NCI-H2107 (cell line): ENCODE measurements at regions not wholly inside any gene's neighbourhood (a gene's known extent, or its start where the extent isn't known, plus 50 kb on each side); places are given as distances from the start of the nearest gene placed in this dataset.

Source experiments
- DNase-seq: peaks from one replicate; lab custom pipeline; 2025; lab: John Stamatoyannopoulos, UW

DNA sequence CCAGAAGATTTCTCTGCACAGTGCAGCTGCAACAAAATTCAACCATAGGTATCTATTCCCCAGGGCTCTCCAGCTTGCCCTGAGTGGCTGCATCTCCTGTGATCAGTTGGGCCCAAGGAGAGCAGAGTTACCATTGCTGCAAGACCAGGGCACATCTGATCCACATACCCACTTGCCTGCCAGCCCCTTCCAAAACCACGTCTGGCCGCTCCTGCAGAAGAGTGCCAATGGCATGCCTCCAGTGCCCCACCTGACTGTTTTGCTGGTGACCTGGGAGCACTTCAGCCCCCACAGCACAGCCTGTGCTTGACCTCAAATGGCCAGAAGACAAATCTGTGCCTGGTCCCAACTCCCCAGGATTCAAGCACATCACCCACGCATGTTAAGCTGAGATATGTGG is 526.1 kb upstream of the GBE1 start:
- DNase-seq, result no peak

DNA sequence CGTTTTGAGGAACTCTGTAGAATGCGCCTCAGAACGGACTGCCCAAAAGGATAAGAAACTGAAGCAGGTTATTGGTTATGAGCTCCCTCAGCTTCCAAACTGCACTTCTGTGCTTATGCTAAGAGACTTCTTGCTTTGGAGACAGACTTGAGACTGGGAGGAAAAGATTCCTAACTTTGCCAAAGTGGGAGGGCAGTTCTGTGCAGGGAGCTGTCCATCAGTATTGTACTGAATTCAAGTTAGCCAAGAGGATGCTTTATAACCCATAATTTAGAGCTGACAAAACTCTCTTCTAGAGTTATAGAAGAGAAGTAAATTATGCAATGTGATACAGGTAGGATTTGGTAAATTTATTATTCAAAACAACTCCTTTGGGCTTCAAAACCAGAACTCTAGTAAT is 519.8 kb upstream of the GBE1 start:
- DNase-seq, result no peak

GRCh38 chr3:82276992-82277391 is 515.5 kb upstream of the GBE1 start:
- DNase-seq, result no peak

DNA sequence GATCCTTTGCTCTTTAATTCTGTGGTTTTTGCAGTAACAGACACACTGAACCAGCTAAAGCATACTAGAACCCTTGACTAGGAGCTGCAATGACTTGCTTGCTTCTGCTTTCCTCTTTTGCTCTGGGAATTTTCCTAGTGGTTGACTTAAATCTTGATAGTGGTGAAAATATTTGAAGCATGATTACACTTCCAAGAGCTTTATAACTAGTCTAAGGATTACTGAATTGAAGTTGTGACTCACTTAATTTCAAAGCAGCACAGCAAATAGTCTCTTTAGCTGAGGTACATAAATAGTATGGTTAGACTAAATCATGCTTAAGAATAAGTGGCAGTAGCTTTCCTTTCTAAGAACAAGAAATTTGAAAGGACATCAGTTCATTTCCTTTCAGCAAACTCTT is 513.5 kb upstream of the GBE1 start:
- DNase-seq, result no peak

DNA sequence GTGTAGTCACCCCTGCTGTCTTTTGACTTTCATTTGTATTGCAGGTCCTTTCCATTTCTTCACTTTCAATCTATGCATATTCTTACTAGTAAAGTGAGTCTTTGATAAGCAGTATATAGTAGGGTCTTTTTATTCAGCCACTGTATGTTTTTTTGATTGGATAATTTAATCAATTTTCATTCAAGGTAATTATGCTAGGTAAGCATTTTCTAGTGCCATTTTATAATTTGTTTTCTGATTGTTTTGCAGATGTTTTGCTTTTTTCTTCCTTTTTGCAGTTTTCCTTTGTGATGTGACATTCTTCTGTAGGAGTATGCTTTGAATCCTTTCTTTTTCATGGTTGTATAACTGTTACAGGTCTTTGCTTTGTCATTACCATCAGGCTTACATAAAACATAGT is 504.3 kb upstream of the GBE1 start:
- no peak for DNase-seq

- no peak for DNase-seq
Observed at GRCh38 chr3:82262193-82262592, 500.7 kb upstream of the GBE1 start.

DNA sequence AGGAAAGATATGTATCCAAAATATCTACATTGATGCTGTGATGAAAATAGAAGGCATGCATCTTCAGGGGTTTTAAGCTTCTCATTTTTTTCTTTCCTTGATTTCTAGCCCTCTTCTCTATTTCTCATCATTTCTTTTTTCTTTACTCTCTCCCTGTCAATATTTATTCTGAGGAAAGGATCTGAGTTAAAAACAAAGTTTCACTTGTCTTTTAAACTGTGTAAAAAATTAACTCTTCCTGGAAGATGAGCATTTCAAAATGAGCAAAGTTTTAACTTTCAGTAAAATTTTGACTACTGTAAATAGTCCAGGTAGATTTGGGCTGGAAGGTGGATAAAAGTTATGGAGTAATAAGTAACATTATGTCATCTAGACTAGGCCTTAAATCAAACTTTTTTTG is 500.2 kb upstream of the GBE1 start:
- no peak for DNase-seq

DNA sequence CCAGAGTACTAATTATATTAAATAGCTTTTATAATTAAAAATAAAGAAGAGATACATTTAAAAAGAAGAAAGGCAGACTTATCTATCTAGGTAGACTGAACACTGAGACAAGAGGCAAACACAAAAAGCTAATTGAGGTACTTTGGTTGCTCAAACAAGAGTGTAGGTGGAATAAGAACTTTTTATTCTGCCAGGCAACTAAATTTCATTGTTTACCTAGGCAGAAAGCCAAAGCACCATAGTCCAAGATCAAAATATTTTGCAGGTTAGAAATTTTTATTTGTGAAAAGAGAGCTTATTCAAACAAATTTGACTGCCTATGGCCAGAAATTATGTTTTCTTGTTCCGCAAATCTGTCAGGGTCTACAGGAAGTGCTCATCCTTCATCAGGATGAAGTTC is 499.6 kb upstream of the GBE1 start:
- no peak for DNase-seq

GRCh38 chr3:82259994-82260393 is 498.5 kb upstream of the GBE1 start:
- no peak for DNase-seq

GRCh38 chr3:82240322-82240721 is 478.9 kb upstream of the GBE1 start:
- DNase-seq, result no peak

- DNase-seq, result no peak
Observed at GRCh38 chr3:82236257-82236656, 474.8 kb upstream of the GBE1 start.

GRCh38 chr3:82229397-82229796 is 468.0 kb upstream of the GBE1 start:
- no peak for DNase-seq

DNA sequence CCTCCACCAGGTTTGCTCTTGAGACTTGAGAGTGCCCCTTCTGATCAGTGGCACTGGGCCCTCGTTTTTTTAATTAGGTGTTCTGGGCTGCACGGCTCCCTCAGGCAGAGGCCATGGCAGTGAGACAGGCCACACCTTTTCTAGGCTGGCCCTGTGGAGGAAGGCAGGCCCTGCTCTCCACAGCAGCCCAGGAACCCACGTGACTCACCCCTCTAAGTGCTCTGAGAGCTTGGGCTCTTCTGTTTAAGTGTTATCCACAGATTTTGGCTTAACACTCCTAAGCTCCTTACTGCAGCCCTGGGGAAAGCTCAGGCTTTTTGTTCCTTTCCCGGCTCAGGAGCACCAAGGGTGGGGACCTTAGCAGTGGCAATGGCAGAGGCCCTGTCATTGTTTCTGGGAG is 463.2 kb upstream of the GBE1 start:
- DNase-seq, result no peak

- no peak for DNase-seq
Observed at GRCh38 chr3:82222401-82222800, 461.0 kb upstream of the GBE1 start.

DNA sequence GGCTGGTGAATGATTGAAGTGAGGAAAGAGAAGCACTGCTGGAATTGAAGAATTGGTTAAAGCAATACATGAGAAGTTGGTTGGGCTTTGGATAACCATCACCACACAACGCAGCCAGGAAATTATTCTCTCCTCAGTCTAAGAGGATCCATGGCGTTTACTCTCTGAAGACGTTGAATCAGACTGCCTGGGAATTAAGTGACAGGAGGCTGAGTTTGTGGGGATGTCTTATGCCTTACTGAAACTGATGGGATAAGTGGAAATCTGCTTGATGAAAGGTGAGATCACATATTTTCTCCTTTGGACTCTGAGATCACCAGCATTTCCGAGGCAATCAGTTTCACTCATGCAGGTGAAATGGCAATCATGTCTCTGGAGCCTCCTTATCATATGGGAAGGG is 456.1 kb upstream of the GBE1 start:
- no peak for DNase-seq

- DNase-seq, result no peak
Observed at GRCh38 chr3:82208002-82208710, 446.7 kb upstream of the GBE1 start.

DNA sequence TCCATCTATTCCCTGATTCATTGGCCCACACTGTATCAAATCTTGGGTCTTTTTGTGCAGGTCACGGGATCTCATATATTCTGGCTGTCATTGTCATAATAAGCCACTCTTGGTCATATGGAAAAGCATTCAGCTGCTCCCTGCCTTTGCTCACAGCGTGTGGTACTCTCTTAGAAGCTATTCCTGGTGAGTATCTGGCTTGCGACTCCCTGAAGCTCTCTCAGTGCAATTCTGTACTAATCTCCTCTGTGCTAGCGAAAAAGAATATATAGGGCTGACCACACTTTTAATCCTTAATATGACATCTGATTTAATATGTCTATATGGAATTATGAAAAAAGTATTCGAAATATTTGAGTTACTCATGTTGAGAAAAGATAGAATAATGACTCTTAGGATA is 440.8 kb upstream of the GBE1 start:
- DNase-seq, result no peak

DNA sequence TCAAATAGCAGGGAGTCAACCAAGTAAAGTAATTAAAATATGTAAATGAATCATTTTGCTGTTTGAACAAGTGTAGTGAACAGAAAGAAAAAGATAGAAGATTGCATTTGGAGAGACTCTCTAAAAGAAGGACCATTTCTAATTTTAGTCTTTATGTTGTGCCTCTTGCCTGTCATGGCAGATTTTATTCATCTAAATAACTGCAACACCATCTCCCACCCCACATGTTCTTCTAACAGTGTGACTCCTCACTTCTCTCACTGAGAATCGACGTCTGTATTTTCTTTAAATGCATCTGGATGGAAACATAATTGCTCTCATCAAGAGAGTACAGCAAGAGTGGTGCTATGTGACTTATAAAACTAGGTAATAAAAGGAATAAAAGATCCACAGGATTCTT is 439.9 kb upstream of the GBE1 start:
- no peak for DNase-seq

DNA sequence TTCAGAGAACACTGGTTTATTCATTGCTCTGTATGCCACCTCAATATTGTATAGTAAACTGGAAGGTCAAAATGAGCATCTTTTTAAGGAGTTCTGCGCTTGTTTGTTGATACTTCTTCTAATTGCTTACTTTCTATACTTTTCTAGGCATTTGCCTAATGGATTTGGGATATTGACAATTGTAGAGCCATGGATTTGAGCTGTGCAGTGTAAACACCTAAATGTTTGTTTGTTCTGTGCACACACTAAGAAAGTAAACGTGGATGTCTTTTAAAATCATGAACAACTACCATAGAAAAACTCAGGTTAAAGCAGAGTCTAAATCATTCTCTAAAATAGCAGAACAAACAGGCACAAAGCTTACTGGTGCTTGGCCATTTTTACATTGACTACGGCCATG is 436.6 kb upstream of the GBE1 start:
- DNase-seq, result no peak

DNA sequence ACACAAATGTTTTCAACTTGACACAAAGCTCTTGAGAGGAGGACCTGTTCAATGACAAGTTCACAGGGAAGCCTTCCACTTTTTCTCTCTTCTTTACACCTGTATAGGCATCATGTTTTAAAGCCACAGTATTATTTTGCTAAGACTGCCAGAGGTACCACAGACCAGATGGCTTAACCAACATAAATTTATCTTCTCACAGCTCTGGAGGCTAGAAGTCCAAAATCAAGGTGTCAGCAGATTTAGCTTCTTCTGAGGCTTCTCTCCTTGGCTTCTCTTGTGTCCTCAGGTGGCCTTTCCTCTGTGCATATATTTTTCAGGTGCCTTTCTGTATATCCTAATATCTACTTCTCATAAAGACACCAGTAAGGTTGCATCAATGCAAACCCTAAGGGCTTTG is 435.2 kb upstream of the GBE1 start:
- DNase-seq, result no peak

DNA sequence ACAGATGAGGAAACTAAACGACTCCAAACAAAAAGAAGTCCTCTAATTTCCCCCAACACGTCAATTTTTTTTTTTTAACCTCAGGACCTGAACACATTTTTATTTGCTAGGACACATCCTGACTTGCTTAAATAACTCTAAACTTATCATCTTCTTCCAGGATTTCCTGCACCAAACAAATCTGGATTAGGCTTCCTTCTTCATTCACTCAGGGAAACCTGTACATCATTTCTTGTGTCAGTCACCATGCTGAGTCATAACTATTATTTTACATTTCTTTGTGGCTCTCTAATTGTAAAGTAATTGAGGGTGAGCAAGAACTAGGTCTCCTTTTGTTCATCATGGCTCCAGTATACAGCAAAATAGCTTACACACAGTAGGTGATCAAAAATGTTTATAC is 433.4 kb upstream of the GBE1 start:
- DNase-seq, result no peak

- DNase-seq, result no peak
Observed at GRCh38 chr3:82186017-82186416, 424.6 kb upstream of the GBE1 start.

GRCh38 chr3:82179291-82179690 is 417.8 kb upstream of the GBE1 start:
- DNase-seq, result no peak

- DNase-seq, result no peak
Observed at GRCh38 chr3:82178291-82178690, 416.8 kb upstream of the GBE1 start.

DNA sequence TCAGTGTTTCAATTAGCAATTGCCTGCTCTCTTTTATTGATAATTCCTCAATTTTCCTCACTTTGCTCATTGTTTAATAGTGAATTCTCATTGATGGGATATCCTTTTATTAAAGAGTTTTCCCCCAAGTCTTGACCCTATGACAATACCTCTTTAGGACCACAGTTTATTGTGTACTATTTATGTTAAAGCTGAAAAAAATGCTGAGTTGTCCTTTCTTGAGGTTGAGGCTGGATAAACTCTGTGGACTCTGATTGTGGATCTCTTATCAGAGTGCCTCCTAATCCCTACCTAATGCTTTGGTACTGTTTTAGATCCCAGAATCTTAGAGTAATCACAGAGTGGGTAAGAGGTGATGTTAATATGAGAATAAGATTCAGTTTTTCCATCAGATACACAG is 416.3 kb upstream of the GBE1 start:
- no peak for DNase-seq
